Hematopoietic multipotent progenitor cell treated with erythropoietin and hydrocortisone succinate and interleukin-3 and kit ligand, for 17 days (in vitro differentiated cells): ENCODE measurements at regions not wholly inside any gene's neighbourhood (a gene's known extent, or its start where the extent isn't known, plus 50 kb on each side); places are given as distances from the start of the nearest gene placed in this dataset.
"Not testable (repeated sequence)": the region's sequence is repeated elsewhere in the genome, so short reads cannot be mapped to it uniquely, and the experiment has no call there.

Experiments
- DNase-seq: peaks from one replicate; pipeline ENCODE4 v3.0.0-alpha.2; 2015; ENCODE audit warnings: low spot score

GRCh38 chr7:46134385-46134784, 213.3 kb upstream of the IGFBP3 start:
- no peak for DNase-seq

- no peak for DNase-seq
Observed at GRCh38 chr7:46133751-46134150, 212.7 kb upstream of the IGFBP3 start.

- no peak for DNase-seq
Observed at GRCh38 chr7:46133072-46133471, 212.0 kb upstream of the IGFBP3 start.

- no peak for DNase-seq
Observed at GRCh38 chr7:46131916-46132795, 211.1 kb upstream of the IGFBP3 start.

- no peak for DNase-seq
Observed at GRCh38 chr7:46129831-46130230, 208.8 kb upstream of the IGFBP3 start.

- no peak for DNase-seq
Observed at GRCh38 chr7:46127814-46128213, 206.7 kb upstream of the IGFBP3 start.

- no peak for DNase-seq
Observed at GRCh38 chr7:46126675-46127300, 205.7 kb upstream of the IGFBP3 start.

- no peak for DNase-seq
Observed at GRCh38 chr7:46123756-46124343, 202.8 kb upstream of the IGFBP3 start.

- DNase-seq: no peak
Observed at GRCh38 chr7:46115410-46115809, 194.3 kb upstream of the IGFBP3 start.

- DNase-seq: no peak
Observed at GRCh38 chr7:46109437-46109836, 188.4 kb upstream of the IGFBP3 start.

- no peak for DNase-seq
Observed at GRCh38 chr7:46108272-46108671, 187.2 kb upstream of the IGFBP3 start.

GRCh38 chr7:46107610-46108217, 186.6 kb upstream of the IGFBP3 start:
- no peak for DNase-seq

- no peak for DNase-seq
Observed at GRCh38 chr7:46100521-46100920, 179.4 kb upstream of the IGFBP3 start.

- DNase-seq: no peak
Observed at GRCh38 chr7:46099076-46099475, 178.0 kb upstream of the IGFBP3 start.

GRCh38 chr7:46091071-46091470, 170.0 kb upstream of the IGFBP3 start:
- no peak for DNase-seq

GRCh38 chr7:46089281-46089680, 168.2 kb upstream of the IGFBP3 start:
- DNase-seq: no peak

GRCh38 chr7:46088486-46088885, 167.4 kb upstream of the IGFBP3 start:
- DNase-seq: not testable (repeated sequence)

- no peak for DNase-seq
Observed at GRCh38 chr7:46080595-46081159, 159.6 kb upstream of the IGFBP3 start.

GRCh38 chr7:46079421-46079820, 158.3 kb upstream of the IGFBP3 start:
- no peak for DNase-seq

GRCh38 chr7:46076527-46076926, 155.5 kb upstream of the IGFBP3 start:
- no peak for DNase-seq

- DNase-seq: no peak
Observed at GRCh38 chr7:46072722-46073121, 151.7 kb upstream of the IGFBP3 start.

GRCh38 chr7:46071601-46072000, 150.5 kb upstream of the IGFBP3 start:
- no peak for DNase-seq
